NCI-H187 treated with DMSO at 0.1 percent for 48 hours (cell line): ENCODE measurements at regions not wholly inside any gene's neighbourhood (a gene's known extent, or its start where the extent isn't known, plus 50 kb on each side); places are given as distances from the start of the nearest gene placed in this dataset.

Experiments
- DNase-seq: peaks from one replicate; lab custom pipeline; 2025; lab: John Stamatoyannopoulos, UW

DNA sequence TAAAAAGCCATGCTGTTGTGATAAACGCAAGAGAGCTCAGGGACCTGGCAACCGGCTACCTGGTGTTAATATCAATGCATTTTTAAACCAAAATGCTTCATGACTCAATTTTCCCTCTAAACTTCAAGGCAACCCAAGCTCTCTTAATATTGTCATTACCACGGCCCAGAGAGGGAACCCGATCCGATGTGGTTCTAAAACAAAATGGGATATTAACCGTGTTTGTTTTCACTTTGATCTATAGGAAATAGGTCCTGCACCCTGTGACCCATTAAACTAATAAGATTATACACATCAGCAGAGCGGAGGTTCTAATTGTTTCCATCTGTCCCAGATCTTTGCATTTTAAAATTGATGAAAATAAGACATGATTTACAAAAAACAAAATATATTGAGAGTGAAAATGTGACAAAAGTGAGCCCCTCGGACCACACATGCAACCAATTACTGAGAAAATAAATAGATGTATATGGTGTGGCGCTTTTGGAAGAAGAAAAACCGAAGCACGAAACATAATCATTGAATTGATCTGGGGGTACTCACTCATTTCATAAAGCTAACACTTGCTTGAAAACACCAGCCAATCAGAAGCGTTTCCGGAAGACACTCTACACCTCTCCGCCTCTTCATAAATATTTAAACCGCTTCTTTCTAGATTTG is 290.3 kb upstream of the NFE2L3 start:
- DNase-seq: no peak

DNA sequence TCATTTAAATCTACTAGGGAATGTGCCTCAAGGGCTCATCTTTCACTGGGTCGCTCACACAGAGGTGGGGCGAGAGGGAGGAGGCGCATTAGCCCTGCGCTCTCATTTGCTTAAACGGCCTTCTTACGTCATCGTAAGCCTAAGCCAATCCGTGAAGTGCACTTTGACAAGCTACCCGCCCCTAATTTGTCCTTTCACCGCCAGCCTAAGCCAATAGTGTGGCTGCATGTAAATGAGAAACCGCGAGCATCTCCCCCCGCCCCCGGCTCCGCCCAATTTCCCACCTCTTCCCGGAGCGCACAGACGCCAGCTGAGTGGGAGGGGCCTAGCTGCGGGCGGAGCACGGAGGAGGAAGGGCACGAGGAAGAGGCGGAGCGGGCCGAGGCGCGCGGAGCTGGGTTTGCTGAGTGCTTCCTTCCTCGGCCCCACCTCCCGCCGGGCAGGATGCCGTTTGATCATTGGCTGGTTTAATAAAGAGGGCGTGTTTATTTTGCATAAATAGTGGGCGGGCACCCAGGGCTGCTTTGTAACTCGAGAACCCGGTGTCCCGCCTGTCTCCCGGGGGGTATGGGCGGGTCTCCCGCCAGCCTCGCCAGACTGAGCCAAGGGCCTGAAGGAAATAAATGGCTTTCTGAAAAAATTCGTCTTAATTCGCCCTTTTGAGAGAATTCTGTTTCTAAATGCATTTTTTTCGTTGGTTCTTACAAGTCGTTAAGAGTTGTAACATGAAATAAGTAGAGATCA is 289.6 kb upstream of the NFE2L3 start:
- peak; percentile 100 for DNase-seq

GRCh38 chr7:25863005-25863728 is 288.8 kb upstream of the NFE2L3 start:
- no peak for DNase-seq

GRCh38 chr7:25863729-25864110 is 288.3 kb upstream of the NFE2L3 start:
- no peak for DNase-seq

DNA sequence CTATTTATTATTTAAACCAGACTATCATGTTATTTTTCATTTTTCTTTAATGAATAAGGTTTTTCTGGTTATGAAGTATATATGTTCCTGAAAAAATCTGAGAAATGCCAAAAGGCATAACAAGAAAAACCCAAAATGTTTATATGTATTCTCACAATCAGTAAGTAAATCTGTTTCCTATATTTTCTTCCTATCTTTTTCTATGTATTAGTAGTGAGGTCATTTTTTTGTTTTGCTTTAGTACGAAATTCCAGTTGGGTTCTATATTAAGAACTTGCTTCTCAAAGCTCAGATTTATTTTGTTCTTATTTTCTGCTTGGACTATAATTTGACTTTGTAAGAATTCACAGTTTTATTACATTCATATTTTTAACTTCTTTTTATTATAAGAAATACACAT is 287.5 kb upstream of the NFE2L3 start:
- DNase-seq: no peak

DNA sequence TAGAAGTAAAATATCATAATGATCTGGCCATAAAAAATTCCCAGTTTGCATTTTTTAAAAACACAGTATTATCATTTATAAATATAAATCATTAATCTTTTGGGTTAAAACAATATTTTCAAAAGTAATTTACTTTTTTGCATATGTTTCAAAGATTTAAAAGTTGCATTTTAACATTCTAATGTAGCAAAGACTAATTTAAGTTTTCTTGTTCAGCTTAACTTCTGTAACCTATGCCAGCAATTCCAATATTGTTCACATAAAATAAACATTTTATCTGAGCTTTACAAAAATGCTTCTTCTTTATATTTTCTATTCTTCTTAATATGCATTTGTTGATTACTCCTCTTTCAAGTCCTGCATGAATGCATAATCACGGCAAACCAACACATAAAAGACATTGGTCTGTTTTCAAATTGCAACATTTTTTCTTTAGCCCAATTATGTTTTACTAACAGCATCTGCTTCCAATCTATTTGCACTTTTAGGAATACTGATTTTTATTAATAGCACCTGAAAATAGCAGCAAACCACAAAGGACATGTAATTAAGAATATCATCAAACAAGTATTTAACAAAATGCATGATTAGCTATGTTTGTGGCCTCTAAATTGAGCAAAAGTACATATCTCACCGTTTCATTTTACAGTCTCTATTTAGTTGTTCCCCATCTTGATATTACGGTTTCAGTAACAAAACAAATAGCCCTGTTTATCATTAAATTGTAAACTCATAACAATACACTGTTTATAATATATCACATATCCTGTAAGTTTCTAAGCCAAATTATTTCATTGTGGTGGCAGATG is 286.9 kb upstream of the NFE2L3 start:
- no peak for DNase-seq

- DNase-seq: no peak
These were observed 283.5 kb upstream of the NFE2L3 start for GRCh38 chr7:25868509-25868908.

- DNase-seq: no peak
These were observed 281.4 kb upstream of the NFE2L3 start for GRCh38 chr7:25870574-25870973.

GRCh38 chr7:25876092-25876491 is 275.9 kb upstream of the NFE2L3 start:
- DNase-seq: no peak

- no peak for DNase-seq
These were observed 273.9 kb upstream of the NFE2L3 start for GRCh38 chr7:25877802-25878789.

DNA sequence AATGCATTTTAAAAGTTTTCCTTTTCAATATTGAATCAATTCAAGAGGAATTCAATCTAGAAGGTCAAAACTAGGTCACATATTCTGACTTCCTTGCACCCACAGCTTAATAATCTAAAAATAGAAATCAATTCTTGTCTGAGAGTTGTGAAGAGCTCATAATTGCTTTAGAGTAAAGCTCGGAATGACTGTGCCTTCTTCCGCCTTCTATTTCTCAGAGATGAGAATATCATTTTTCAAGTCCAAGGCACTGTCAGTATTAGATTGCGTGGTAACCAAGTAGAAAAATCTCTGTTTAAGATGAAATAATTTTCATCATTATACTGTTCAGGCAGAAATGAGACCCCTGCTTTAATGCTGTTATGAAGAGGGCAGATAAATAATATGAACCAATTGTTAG is 272.2 kb upstream of the NFE2L3 start:
- no peak for DNase-seq

DNA sequence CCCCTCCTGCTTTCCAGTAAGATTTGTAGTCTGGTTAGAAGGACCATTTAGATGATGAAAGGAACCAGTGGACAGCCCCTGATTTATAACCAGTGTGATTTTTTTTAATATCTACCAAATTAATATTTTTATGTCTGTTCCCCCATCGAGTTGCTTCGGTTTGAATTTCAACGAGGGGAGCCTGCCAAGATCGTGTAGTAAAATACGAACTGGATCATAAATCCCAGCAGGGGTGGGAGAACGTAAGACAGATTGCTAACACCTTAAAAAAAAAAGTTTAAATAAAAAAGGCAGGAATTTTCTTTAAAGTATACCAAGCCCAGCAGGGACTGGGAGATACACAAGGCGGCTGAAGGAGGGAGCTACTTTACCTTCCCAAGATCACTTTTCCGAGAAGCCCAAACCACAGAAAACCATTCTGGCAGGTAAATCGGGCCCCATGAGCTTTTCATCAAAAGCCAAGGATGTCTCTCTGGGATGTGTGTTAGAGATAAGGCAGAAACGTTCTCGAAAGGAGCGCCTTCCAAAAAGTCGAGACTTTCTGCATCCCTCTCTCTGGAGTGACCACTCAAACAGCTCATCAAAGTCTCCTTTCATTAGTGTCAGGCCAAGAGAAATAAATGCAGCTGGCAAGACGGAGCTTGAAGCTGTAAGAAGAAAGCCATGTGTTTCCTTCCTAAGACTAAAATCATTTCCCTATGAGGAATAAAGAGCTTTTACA is 270.5 kb upstream of the NFE2L3 start:
- no peak for DNase-seq

GRCh38 chr7:25882151-25882773 is 269.7 kb upstream of the NFE2L3 start:
- no peak for DNase-seq

DNA sequence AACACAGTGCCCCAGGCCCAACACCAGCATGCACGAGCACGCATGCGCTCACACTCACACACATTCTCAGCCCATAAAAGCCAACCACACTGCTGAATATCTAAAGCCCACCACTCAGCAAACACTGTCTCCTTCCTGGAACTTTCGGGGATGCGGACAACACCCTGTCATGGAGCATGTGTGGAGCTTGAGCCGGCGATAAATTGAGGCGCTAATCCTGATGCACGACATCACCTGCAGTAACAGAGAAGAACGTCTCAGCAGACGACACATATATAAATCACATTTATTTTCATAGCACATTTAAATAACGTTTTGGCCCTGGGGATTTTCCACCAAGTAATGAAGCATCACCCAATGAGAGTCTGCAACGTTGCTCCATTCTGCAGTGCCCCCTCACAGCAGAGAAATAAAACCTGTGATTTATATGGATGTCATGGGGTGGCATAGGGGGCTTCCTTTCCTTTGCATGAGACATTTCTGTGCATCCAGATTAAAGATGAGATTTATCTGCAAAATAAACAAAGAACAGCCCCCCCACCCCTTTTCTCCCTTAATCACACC is 267.7 kb upstream of the NFE2L3 start:
- no peak for DNase-seq

DNA sequence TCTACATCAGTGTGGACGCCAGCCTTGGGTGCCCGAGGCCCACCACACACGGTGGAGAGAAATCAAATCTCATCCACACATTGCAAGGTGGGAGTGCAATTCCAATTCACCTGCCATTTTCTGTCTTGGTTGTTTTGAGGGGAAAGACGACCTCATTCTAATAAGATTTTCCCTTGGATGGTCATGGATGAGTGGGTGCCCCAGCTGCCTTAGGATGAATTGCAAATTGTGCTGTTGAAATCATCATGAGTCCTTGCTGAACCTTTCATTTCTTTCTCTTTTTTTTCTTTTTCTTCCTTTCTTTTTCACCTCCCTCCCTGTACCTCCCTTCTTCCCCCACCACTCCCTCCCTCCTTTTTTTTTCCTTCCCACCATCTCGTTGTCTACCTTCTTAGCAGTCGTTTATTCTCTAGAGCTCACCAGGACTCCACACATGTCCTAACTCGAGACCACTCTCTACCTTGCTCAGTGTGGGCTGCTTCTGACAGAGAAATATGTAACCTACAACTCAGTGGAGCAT is 266.9 kb upstream of the NFE2L3 start:
- DNase-seq: no peak

GRCh38 chr7:25886387-25887240 is 265.4 kb upstream of the NFE2L3 start:
- DNase-seq: no peak

DNA sequence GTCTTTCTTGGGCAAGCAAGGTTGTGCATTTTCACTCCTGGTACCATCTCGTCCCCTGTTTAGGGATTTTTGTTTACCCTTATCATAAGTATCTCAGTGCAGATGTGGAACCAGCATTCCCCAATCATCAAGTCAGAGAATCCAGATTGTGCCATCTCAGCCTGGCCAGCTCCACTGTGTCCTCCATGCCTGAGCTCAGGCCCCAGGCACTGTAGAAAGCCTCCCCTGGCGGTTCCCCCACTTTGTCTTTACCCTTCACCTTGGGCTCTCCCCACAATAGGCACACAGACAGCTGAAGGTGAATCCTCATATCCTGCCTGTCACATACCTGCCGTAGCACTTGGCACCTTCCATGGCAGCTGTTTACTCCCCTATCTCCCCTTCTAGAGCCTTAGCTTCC is 264.7 kb upstream of the NFE2L3 start:
- DNase-seq: no peak

- no peak for DNase-seq
These were observed 264.0 kb upstream of the NFE2L3 start for GRCh38 chr7:25887795-25888559.
